22Rv1 (cell line): ENCODE measurements at regions not wholly inside any gene's neighbourhood (a gene's known extent, or its start where the extent isn't known, plus 50 kb on each side); places are given as distances from the start of the nearest gene placed in this dataset.

Experiments used
- ZFX ChIP-seq: fragments of 450-650 bp; IDR thresholded peaks from 2 replicates; pipeline ENCODE4 v1.6.1; 2017; ENCODE audit warnings: antibody characterized with exemption, borderline replicate concordance
- TF ChIP-seq, protein P1 (sequence below): fragments of 450-650 bp; IDR thresholded peaks from 2 replicates; pipeline ENCODE4 v1.5.1; 2017; ENCODE audit warnings: mild to moderate bottlenecking

DNA sequence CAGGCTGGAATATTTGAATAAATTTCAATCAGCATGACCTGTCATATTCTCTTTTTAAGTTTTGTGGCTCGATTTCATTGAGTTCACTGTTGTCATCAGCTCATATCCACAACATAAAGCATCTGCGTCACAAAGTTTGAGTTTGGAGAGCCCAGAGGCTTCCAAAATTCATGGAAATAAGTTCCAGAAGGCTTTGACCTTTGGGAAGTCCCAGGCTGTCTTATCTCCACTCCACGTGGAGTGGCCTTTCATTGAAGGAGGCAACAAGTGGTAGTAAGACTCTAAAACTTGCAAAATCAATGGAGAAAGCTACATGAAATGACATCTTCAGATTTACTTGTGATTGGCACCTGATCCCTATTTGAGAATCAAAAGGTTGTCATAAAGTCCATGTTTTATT is 54.1 kb upstream of the UNC5C start:
- TF ChIP-seq, protein P1, sequence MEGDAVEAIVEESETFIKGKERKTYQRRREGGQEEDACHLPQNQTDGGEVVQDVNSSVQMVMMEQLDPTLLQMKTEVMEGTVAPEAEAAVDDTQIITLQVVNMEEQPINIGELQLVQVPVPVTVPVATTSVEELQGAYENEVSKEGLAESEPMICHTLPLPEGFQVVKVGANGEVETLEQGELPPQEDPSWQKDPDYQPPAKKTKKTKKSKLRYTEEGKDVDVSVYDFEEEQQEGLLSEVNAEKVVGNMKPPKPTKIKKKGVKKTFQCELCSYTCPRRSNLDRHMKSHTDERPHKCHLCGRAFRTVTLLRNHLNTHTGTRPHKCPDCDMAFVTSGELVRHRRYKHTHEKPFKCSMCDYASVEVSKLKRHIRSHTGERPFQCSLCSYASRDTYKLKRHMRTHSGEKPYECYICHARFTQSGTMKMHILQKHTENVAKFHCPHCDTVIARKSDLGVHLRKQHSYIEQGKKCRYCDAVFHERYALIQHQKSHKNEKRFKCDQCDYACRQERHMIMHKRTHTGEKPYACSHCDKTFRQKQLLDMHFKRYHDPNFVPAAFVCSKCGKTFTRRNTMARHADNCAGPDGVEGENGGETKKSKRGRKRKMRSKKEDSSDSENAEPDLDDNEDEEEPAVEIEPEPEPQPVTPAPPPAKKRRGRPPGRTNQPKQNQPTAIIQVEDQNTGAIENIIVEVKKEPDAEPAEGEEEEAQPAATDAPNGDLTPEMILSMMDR, result no peak
- TF ChIP-seq ZFX, result no peak
